GM18909 (cell line): ENCODE measurements at regions not wholly inside any gene's neighbourhood (a gene's known extent, or its start where the extent isn't known, plus 50 kb on each side); places are given as distances from the start of the nearest gene placed in this dataset.

Source experiments
- ATAC-seq: cut with Tn5 transposase; IDR thresholded peaks from one replicate; pipeline ENCODE4 v1.9.1; 2021; ENCODE audit warnings: mild to moderate bottlenecking; ENCODE audit not compliant: unreplicated experiment, poor library complexity

- no peak for ATAC-seq
Observed at GRCh38 chr11:92879086-92879485, 90.4 kb upstream of the MTNR1B start.

GRCh38 chr11:92880381-92880780, 89.1 kb upstream of the MTNR1B start:
- no peak for ATAC-seq

- ATAC-seq = no peak
Observed at GRCh38 chr11:92881940-92882450, 87.5 kb upstream of the MTNR1B start.

GRCh38 chr11:92882828-92883611, 86.4 kb upstream of the MTNR1B start:
- no peak for ATAC-seq

- no peak for ATAC-seq
Observed at GRCh38 chr11:92885600-92885999, 83.9 kb upstream of the MTNR1B start.

- ATAC-seq = peak; percentile 78
Observed at GRCh38 chr11:92886243-92886905, 83.1 kb upstream of the MTNR1B start.

- ATAC-seq = no peak
Observed at GRCh38 chr11:92888696-92889095, 80.8 kb upstream of the MTNR1B start.

- no peak for ATAC-seq
Observed at GRCh38 chr11:92890846-92891245, 78.6 kb upstream of the MTNR1B start.

GRCh38 chr11:92892802-92893684, 76.4 kb upstream of the MTNR1B start:
- ATAC-seq = no peak

GRCh38 chr11:92894197-92894596, 75.3 kb upstream of the MTNR1B start:
- no peak for ATAC-seq

- ATAC-seq = no peak
Observed at GRCh38 chr11:92897487-92897886, 72.0 kb upstream of the MTNR1B start.

GRCh38 chr11:92902417-92902816, 67.0 kb upstream of the MTNR1B start:
- no peak for ATAC-seq

- no peak for ATAC-seq
Observed at GRCh38 chr11:92907671-92908070, 61.8 kb upstream of the MTNR1B start.

- no peak for ATAC-seq
Observed at GRCh38 chr11:92909214-92909613, 60.2 kb upstream of the MTNR1B start.

- ATAC-seq = no peak
Observed at GRCh38 chr11:92911478-92911877, 58.0 kb upstream of the MTNR1B start.

- ATAC-seq = no peak
Observed at GRCh38 chr11:92915551-92915950, 53.9 kb upstream of the MTNR1B start.

GRCh38 chr11:92916299-92916698, 53.2 kb upstream of the MTNR1B start:
- ATAC-seq = no peak

GRCh38 chr11:92917927-92918326, 51.5 kb upstream of the MTNR1B start:
- ATAC-seq = no peak

- ATAC-seq = no peak
Observed at GRCh38 chr11:92919048-92919447, 50.4 kb upstream of the MTNR1B start.
